Thymus (tissue), 11 donors: ENCODE measurements at regions not wholly inside any gene's neighbourhood (a gene's known extent, or its start where the extent isn't known, plus 50 kb on each side); places are given as distances from the start of the nearest gene placed in this dataset.

Source experiments
- DNase-seq, 9 donors: peaks; one replicate each; pipeline ENCODE4 v3.0.0-alpha.2; 2013; ENCODE audit warnings: low spot score in 9 of 9, low read depth in 6 of 9, missing footprints in 1 of 9
- H3K27ac ChIP-seq, 2 donors: one replicate each; pipeline ENCODE4 v1.5.1; 2013; ENCODE audit warnings: control low read depth in 1 of 2, low read depth in 1 of 2, low read length in 1 of 2, mild to moderate bottlenecking in 1 of 2, moderate library complexity in 1 of 2
- H3K27me3 ChIP-seq, 2 donors: one replicate each; pipeline ENCODE4 v1.5.1; 2013; ENCODE audit warnings: low read length in 1 of 2; ENCODE audit not compliant: control insufficient read depth in 2 of 2, insufficient read depth in 1 of 2
- H3K36me3 ChIP-seq, 2 donors: one replicate each; pipeline ENCODE4 v1.5.1; 2013; ENCODE audit warnings: low read length in 1 of 2, mild to moderate bottlenecking in 1 of 2, moderate library complexity in 1 of 2; ENCODE audit not compliant: control insufficient read depth in 2 of 2, insufficient read depth in 2 of 2
- H3K4me1 ChIP-seq, 2 donors: one replicate each; pipeline ENCODE4 v1.5.1; 2013; ENCODE audit warnings: low read length in 2 of 2; ENCODE audit not compliant: control insufficient read depth in 2 of 2, insufficient read depth in 2 of 2
- H3K4me3 ChIP-seq, 2 donors: one replicate each; pipeline ENCODE4 v1.5.1; 2013; ENCODE audit warnings: low read length in 2 of 2, control low read depth in 1 of 2, mild to moderate bottlenecking in 1 of 2
- H3K9me3 ChIP-seq, 2 donors: one replicate each; pipeline ENCODE4 v1.5.1; 2013; ENCODE audit warnings: low read length in 1 of 2, mild to moderate bottlenecking in 1 of 2; ENCODE audit not compliant: control insufficient read depth in 2 of 2, insufficient read depth in 1 of 2
- WGBS: extraction: QIAGEN DNeasy Blood & Tissue Kit; methylation state at CpG from one replicate; pipeline ENCODE4 v1.1.7; 2013; 5-methylcytosine and 5-hydroxymethylcytosine counted together
- donor health status: healthy.

- no peaks in the 10 kb centered on the region for H3K27me3 ChIP-seq
- H3K4me3 ChIP-seq = no peak overlapping the region
- peaks cover 0 to 5% of the 10 kb centered on the region in 2 donors for H3K9me3 ChIP-seq
- no peaks in the 10 kb centered on the region for H3K36me3 ChIP-seq
- H3K4me1 ChIP-seq = no peaks in the 10 kb centered on the region
- 94% methylated on average over 10 of the region's 10 CpGs for WGBS
- no peak for DNase-seq
- no peak overlapping the region for H3K27ac ChIP-seq
These were observed 123.8 kb upstream of the RTL1 start for GRCh38 chr14:101027291-101027690.

GRCh38 chr14:101027966-101028365 lies 124.4 kb upstream of the RTL1 start:
- peaks cover 0 to 5% of the 10 kb centered on the region in 2 donors for H3K9me3 ChIP-seq
- H3K36me3 ChIP-seq = no peaks in the 10 kb centered on the region
- 96% methylated on average over 5 of the region's 5 CpGs for WGBS
- no peak overlapping the region for H3K27ac ChIP-seq
- no peaks in the 10 kb centered on the region for H3K27me3 ChIP-seq
- no peak overlapping the region for H3K4me3 ChIP-seq
- no peak for DNase-seq
- no peaks in the 10 kb centered on the region for H3K4me1 ChIP-seq

GRCh38 chr14:101028971-101029667 lies 125.6 kb upstream of the RTL1 start:
- no peak for DNase-seq
- no peak overlapping the region for H3K27ac ChIP-seq
- H3K36me3 ChIP-seq = no peaks in the 10 kb centered on the region
- no peak overlapping the region for H3K4me3 ChIP-seq
- 96% methylated on average over 20 of the region's 20 CpGs for WGBS
- H3K9me3 ChIP-seq = peaks cover 0 to 1% of the 10 kb centered on the region in 2 donors
- no peaks in the 10 kb centered on the region for H3K27me3 ChIP-seq
- H3K4me1 ChIP-seq = no peaks in the 10 kb centered on the region

- no peaks in the 10 kb centered on the region for H3K9me3 ChIP-seq
- H3K4me3 ChIP-seq = no peak overlapping the region
- no peaks in the 10 kb centered on the region for H3K36me3 ChIP-seq
- no peaks in the 10 kb centered on the region for H3K27me3 ChIP-seq
- DNase-seq = no peak
- no peaks in the 10 kb centered on the region for H3K4me1 ChIP-seq
- 97% methylated on average over 25 of the region's 25 CpGs for WGBS
- H3K27ac ChIP-seq = no peak overlapping the region
These were observed 126.3 kb upstream of the RTL1 start for GRCh38 chr14:101029668-101030290.

GRCh38 chr14:101030586-101030985 lies 127.1 kb upstream of the RTL1 start:
- Histone ChIP-seq H3K36me3 (no peaks in the 10 kb centered on the region), H3K9me3 (no peaks in the 10 kb centered on the region), H3K4me1 (no peaks in the 10 kb centered on the region), H3K4me3 (no peak overlapping the region), H3K27ac (no peak overlapping the region), H3K27me3 (no peaks in the 10 kb centered on the region)
- WGBS = 93% methylated on average over 14 of the region's 14 CpGs
- no peak for DNase-seq

- Histone ChIP-seq H3K27me3 (no peaks in the 10 kb centered on the region), H3K9me3 (no peaks in the 10 kb centered on the region), H3K27ac (no peak overlapping the region), H3K4me1 (no peaks in the 10 kb centered on the region), H3K36me3 (no peaks in the 10 kb centered on the region), H3K4me3 (no peak overlapping the region)
- WGBS = 97% methylated on average over 14 of the region's 14 CpGs
- no peak for DNase-seq
These were observed 127.7 kb upstream of the RTL1 start for GRCh38 chr14:101031186-101031585.

- Histone ChIP-seq H3K9me3 (no peaks in the 10 kb centered on the region), H3K36me3 (no peaks in the 10 kb centered on the region), H3K27me3 (no peaks in the 10 kb centered on the region), H3K4me1 (no peaks in the 10 kb centered on the region), H3K27ac (no peak overlapping the region), H3K4me3 (no peak overlapping the region)
- 92% methylated on average over 17 of the region's 17 CpGs for WGBS
- DNase-seq = no peak
These were observed 128.2 kb upstream of the RTL1 start for GRCh38 chr14:101031721-101032120.

GRCh38 chr14:101032433-101032832 lies 128.9 kb upstream of the RTL1 start:
- 95% methylated on average over 6 of the region's 6 CpGs for WGBS
- no peak for DNase-seq
- no peaks in the 10 kb centered on the region for H3K4me1 ChIP-seq
- no peaks in the 10 kb centered on the region for H3K36me3 ChIP-seq
- H3K9me3 ChIP-seq = no peaks in the 10 kb centered on the region
- no peaks in the 10 kb centered on the region for H3K27me3 ChIP-seq
- no peak overlapping the region for H3K27ac ChIP-seq
- no peak overlapping the region for H3K4me3 ChIP-seq

- Histone ChIP-seq H3K4me1 (no peaks in the 10 kb centered on the region), H3K36me3 (no peaks in the 10 kb centered on the region), H3K9me3 (no peaks in the 10 kb centered on the region), H3K27me3 (no peaks in the 10 kb centered on the region), H3K27ac (no peak overlapping the region), H3K4me3 (no peak overlapping the region)
- no peak for DNase-seq
- WGBS = 95% methylated on average over 7 of the region's 7 CpGs
These were observed 129.5 kb upstream of the RTL1 start for GRCh38 chr14:101033006-101033405.
